ENCODE measurements at regions not wholly inside any gene's neighbourhood (a gene's known extent, or its start where the extent isn't known, plus 50 kb on each side); places are given as distances from the start of the nearest gene placed in this dataset.
"Not testable (repeated sequence)": the region's sequence is repeated elsewhere in the genome, so short reads cannot be mapped to it uniquely, and the experiment has no call there.

DNA sequence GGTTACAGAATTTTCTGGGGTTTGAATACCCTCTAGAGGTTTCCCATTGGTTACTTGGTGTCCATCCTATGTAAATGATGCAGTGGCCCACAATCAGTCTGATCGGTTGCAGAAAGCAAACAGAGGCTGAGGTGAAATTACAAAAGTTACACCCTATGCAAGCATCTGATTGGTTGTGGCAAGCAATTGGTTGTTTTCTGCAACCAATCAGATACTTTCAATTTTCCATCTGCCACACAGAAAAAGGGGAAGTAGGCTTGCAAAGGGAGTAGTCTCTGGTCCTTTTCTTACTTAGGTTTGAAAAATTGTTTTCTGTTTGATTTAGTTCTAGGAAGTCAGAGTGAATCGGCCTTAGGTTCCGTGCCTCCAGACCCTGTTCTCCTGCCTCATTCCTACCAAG, 93.1 kb downstream of the WTIP start:
- DNase-seq = no peak

GRCh38 chr19:34573226-34573864, 91.8 kb downstream of the WTIP start:
- DNase-seq = no peak

- DNase-seq = not testable (repeated sequence)
Measured at GRCh38 chr19:34570140-34570539, 88.6 kb downstream of the WTIP start.

- DNase-seq = not testable (repeated sequence)
Measured at GRCh38 chr19:34562344-34562743, 80.8 kb downstream of the WTIP start.

Measured in SHP77 (cell line).